Kidney epithelial cell (primary cell): ENCODE measurements at regions not wholly inside any gene's neighbourhood (a gene's known extent, or its start where the extent isn't known, plus 50 kb on each side); places are given as distances from the start of the nearest gene placed in this dataset.

ENCODE experiments used
- DNase-seq: peaks from one replicate; pipeline ENCODE4 v3.0.0-alpha.2; 2010; ENCODE audit warnings: low read depth
- H3K27me3 ChIP-seq: 2 replicates; pipeline ENCODE4 v1.6.0; 2011; ENCODE audit warnings: low read length; ENCODE audit not compliant: control insufficient read depth, insufficient read depth
- H3K36me3 ChIP-seq: 2 replicates; pipeline ENCODE4 v1.5.1; 2011; ENCODE audit warnings: low read length; ENCODE audit not compliant: control insufficient read depth, insufficient read depth
- H3K4me3 ChIP-seq: 2 replicates; pipeline ENCODE4 v1.5.1; 2011; ENCODE audit warnings: low read depth, mild to moderate bottlenecking, control low read depth, low read length
- CTCF ChIP-seq: IDR thresholded peaks from 2 replicates; pipeline ENCODE4 v1.5.1; 2011; ENCODE audit warnings: mild to moderate bottlenecking, moderate library complexity, low read length, control low read depth, inconsistent platforms; ENCODE audit not compliant: insufficient read depth, poor library complexity, severe bottlenecking

- TF ChIP-seq CTCF = no peak
- no peaks in the 10 kb centered on the region for H3K27me3 ChIP-seq
- DNase-seq = no peak
- H3K4me3 ChIP-seq = no peak overlapping the region
- H3K36me3 ChIP-seq = no peaks in the 10 kb centered on the region
Measured at GRCh38 chr2:194985258-194985657, 671.8 kb upstream of the SLC39A10 start.

DNA sequence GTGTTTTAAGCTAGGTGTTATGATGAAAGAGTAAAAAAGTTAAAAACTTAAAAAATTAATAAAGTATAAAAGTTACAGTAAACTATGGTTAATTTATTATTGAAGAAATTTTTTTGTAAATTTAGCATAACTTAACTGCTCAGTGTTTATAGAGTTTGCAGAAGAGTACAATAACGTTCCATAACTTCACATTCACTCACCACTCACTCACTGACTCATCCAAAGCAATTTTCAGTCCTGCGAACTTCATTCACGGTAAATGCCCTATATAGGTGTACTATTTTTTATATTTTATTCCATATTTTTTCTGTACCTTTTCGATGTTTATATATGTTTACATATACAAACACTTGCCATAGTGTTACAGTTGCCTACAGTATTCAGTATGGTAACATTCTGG is 694.8 kb upstream of the SLC39A10 start:
- Histone ChIP-seq H3K36me3 (no peaks in the 10 kb centered on the region), H3K4me3 (no peak overlapping the region), H3K27me3 (no peaks in the 10 kb centered on the region)
- no peak for DNase-seq
- TF ChIP-seq CTCF = no peak

GRCh38 chr2:194954218-194954617 is 702.8 kb upstream of the SLC39A10 start:
- no peak for DNase-seq
- Histone ChIP-seq H3K36me3 (no peaks in the 10 kb centered on the region), H3K27me3 (no peaks in the 10 kb centered on the region), H3K4me3 (no peak overlapping the region)
- no peak for TF ChIP-seq CTCF

DNA sequence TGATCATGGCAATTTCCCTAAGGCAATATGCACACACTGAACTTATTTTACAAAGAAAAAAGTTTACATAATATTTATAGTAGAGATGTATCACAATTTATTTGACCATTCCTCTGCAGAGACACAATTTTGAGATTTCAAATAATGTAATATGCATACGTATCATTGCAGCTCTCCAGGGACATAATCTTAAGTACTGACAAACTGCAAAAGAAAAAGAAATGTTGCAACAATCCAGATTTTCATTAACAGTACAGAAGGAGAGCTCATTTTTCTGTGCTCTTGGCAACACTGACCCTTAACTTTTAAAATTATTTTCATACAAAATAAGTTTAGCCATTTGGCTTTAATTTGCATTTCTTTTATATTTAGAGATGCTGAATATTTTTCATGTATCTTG is 710.2 kb upstream of the SLC39A10 start:
- no peak for TF ChIP-seq CTCF
- no peaks in the 10 kb centered on the region for H3K36me3 ChIP-seq
- no peaks in the 10 kb centered on the region for H3K27me3 ChIP-seq
- no peak for DNase-seq
- no peak overlapping the region for H3K4me3 ChIP-seq

- DNase-seq = no peak
- Histone ChIP-seq H3K36me3 (no peaks in the 10 kb centered on the region), H3K4me3 (no peak overlapping the region), H3K27me3 (no peaks in the 10 kb centered on the region)
- no peak for TF ChIP-seq CTCF
Measured at GRCh38 chr2:194938066-194938465, 719.0 kb upstream of the SLC39A10 start.

GRCh38 chr2:194927489-194927888 is 729.5 kb upstream of the SLC39A10 start:
- no peaks in the 10 kb centered on the region for H3K27me3 ChIP-seq
- H3K4me3 ChIP-seq = no peak overlapping the region
- TF ChIP-seq CTCF = no peak
- no peak for DNase-seq
- no peaks in the 10 kb centered on the region for H3K36me3 ChIP-seq
